SK-N-MC (cell line): ENCODE measurements at regions not wholly inside any gene's neighbourhood (a gene's known extent, or its start where the extent isn't known, plus 50 kb on each side); places are given as distances from the start of the nearest gene placed in this dataset.

Source experiments
- DNase-seq: peaks from one replicate; pipeline ENCODE4 v3.0.0-alpha.2; 2011; ENCODE audit warnings: low read depth, low spot score
- H3K27ac ChIP-seq: fragments of 200-600 bp; sonication (generic); 2 replicates; pipeline ENCODE4 v1.5.1; 2016; ENCODE audit warnings: mixed run types
- H3K36me3 ChIP-seq: fragments of 200-600 bp; sonication (generic); 2 replicates; pipeline ENCODE4 v1.6.1; 2017; ENCODE audit warnings: antibody characterized with exemption, low read length, mixed read lengths; ENCODE audit not compliant: insufficient read depth
- H3K4me3 ChIP-seq: fragments of 200-600 bp; sonication (generic); 2 replicates; pipeline ENCODE4 v1.5.1; 2016
- H3K9ac ChIP-seq: fragments of 200-600 bp; sonication (generic); 2 replicates; pipeline ENCODE4 v1.8.0; 2017; ENCODE audit warnings: mixed run types, mixed read lengths; ENCODE audit not compliant: insufficient read length
- H3K9me3 ChIP-seq: fragments of 200-600 bp; sonication (generic); 2 replicates; pipeline ENCODE4 v1.6.1; 2017; ENCODE audit warnings: low read depth, mild to moderate bottlenecking, antibody characterized with exemption, low read length, moderate library complexity, mixed read lengths
- EZH2 ChIP-seq: fragments of 200-600 bp; sonication (generic); IDR thresholded peaks from one replicate; pipeline ENCODE4 v1.6.1; 2017; ENCODE audit warnings: antibody characterized with exemption
- FOXP2 ChIP-seq: optimal IDR thresholded peaks from 2 replicates; pipeline ENCODE3; 2011; ENCODE audit warnings: mild to moderate bottlenecking, moderate library complexity; ENCODE audit not compliant: insufficient read depth; ENCODE audit errors: extremely low read length, control extremely low read depth
- POLR2AphosphoS5 ChIP-seq: IDR thresholded peaks from 2 replicates; pipeline ENCODE4 v1.6.1; 2012; ENCODE audit warnings: mild to moderate bottlenecking, low read depth, low read length, borderline replicate concordance

DNA sequence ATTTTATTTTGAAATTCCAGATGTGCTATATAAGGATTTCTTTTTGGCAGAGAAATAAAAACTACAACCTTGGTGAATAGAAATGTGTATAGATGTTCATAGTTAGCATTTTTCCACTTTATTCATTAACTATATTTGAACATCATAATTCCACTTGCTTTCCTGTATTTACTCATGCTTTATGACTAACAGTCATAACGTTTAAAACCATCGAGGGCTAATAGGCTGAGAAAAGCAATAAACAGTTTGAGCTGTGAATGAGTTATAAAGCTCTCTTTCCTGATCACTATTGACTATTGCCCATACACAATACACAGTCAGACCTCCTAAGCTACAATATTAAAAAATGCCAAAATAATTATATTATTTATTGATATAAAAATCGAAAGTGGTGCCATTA lies 502.1 kb upstream of the RASGRP1 start:
- Histone ChIP-seq H3K27ac (no peak overlapping the region), H3K9me3 (no peaks in the 10 kb centered on the region), H3K36me3 (no peaks in the 10 kb centered on the region), H3K9ac (no peak overlapping the region), H3K4me3 (no peak overlapping the region)
- TF ChIP-seq EZH2 (no peak), POLR2AphosphoS5 (no peak), FOXP2 (no peak)
- no peak for DNase-seq

GRCh38 chr15:39074341-39074985 lies 506.4 kb upstream of the THBS1 start:
- TF ChIP-seq EZH2 (no peak), POLR2AphosphoS5 (no peak), FOXP2 (no peak)
- Histone ChIP-seq H3K4me3 (no peak overlapping the region), H3K9me3 (no peaks in the 10 kb centered on the region), H3K36me3 (no peaks in the 10 kb centered on the region), H3K27ac (no peak overlapping the region), H3K9ac (no peak overlapping the region)
- DNase-seq = no peak

DNA sequence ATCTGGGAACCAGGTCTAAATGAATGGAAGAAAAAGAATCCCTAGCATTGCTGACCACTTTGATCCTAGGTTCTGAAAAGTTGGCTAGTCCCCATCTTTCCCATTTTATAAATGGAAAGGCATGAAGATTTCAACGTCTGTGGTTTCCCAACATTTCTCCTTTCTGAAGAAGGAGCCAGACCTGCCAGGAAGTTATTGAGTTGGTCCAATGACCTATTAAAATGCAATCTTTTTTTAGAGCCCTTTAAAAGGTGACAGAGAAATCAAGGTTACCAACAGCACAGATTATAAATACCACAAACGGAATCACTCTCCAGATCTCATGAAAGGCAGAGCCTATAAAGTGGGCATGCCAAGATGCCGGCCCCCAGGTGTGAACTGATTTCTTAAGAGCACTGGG lies 505.6 kb upstream of the THBS1 start:
- TF ChIP-seq POLR2AphosphoS5 (no peak), FOXP2 (no peak), EZH2 (no peak)
- no peak overlapping the region for H3K27ac ChIP-seq
- DNase-seq = no peak

GRCh38 chr15:39075756-39076341 lies 505.0 kb upstream of the THBS1 start:
- Histone ChIP-seq H3K9me3 (no peaks in the 10 kb centered on the region), H3K9ac (no peak overlapping the region), H3K27ac (no peak overlapping the region), H3K4me3 (no peak overlapping the region), H3K36me3 (no peaks in the 10 kb centered on the region)
- TF ChIP-seq EZH2 (no peak), FOXP2 (no peak), POLR2AphosphoS5 (no peak)
- DNase-seq = no peak

More for the DNA sequence above, 505.6 kb upstream of the THBS1 start:
- Histone ChIP-seq H3K4me3 (no peak overlapping the region), H3K9me3 (no peaks in the 10 kb centered on the region), H3K9ac (no peak overlapping the region), H3K36me3 (no peaks in the 10 kb centered on the region)

GRCh38 chr15:39078026-39078425 lies 502.9 kb upstream of the THBS1 start:
- Histone ChIP-seq H3K27ac (no peak overlapping the region), H3K36me3 (no peaks in the 10 kb centered on the region), H3K9me3 (no peaks in the 10 kb centered on the region), H3K9ac (no peak overlapping the region), H3K4me3 (no peak overlapping the region)
- TF ChIP-seq POLR2AphosphoS5 = no peak
- no peak for TF ChIP-seq FOXP2
- TF ChIP-seq EZH2 = no peak
- no peak for DNase-seq

DNA sequence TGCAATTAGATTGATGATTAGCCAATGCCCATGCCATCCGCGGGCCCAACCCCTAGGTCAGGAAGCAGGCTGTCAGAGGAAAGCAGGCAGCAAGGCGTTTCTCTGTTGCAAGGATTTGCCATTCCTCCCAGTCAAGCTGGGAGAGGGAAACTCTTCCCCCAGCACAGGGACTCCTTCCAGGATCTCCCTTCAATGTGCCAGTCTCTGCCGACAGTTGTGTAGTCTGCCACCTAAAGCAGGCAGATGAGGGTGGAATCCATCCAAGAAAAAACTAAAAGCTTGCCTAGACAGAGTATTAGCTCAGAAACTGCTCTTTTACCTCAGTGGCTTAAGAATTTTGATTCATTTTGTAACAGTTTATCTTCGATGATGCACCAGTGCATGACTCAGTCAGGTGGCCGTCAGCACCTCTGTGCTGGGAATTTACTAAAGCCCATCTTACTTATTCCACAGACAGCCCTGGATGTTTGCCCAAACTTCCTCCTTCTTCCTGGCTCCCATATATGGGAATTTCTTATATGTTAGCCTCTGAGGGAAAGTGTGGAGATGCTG lies 501.5 kb upstream of the THBS1 start:
- Histone ChIP-seq H3K4me3 (no peak overlapping the region), H3K27ac (no peak overlapping the region), H3K9ac (no peak overlapping the region), H3K9me3 (no peaks in the 10 kb centered on the region), H3K36me3 (no peaks in the 10 kb centered on the region)
- no peak for TF ChIP-seq FOXP2
- TF ChIP-seq EZH2 = no peak
- TF ChIP-seq POLR2AphosphoS5 = no peak
- no peak for DNase-seq

- TF ChIP-seq EZH2 = no peak
- TF ChIP-seq POLR2AphosphoS5 = no peak
- no peak for TF ChIP-seq FOXP2
- Histone ChIP-seq H3K9ac (no peak overlapping the region), H3K4me3 (no peak overlapping the region), H3K36me3 (no peaks in the 10 kb centered on the region), H3K9me3 (no peaks in the 10 kb centered on the region), H3K27ac (no peak overlapping the region)
- DNase-seq = no peak
These were observed 497.7 kb upstream of the THBS1 start for GRCh38 chr15:39083213-39083612.

GRCh38 chr15:39084674-39085530 lies 496.0 kb upstream of the THBS1 start:
- no peak overlapping the region for H3K27ac ChIP-seq
- no peaks in the 10 kb centered on the region for H3K9me3 ChIP-seq
- no peak overlapping the region for H3K4me3 ChIP-seq
- DNase-seq = no peak
- TF ChIP-seq EZH2 (no peak), POLR2AphosphoS5 (no peak), FOXP2 (no peak)
- H3K9ac ChIP-seq = no peak overlapping the region
- no peaks in the 10 kb centered on the region for H3K36me3 ChIP-seq
